IPS DF 4.7 (cell line): ENCODE measurements at regions not wholly inside any gene's neighbourhood (a gene's known extent, or its start where the extent isn't known, plus 50 kb on each side); places are given as distances from the start of the nearest gene placed in this dataset.
"Not testable (repeated sequence)": the region's sequence is repeated elsewhere in the genome, so short reads cannot be mapped to it uniquely, and the experiment has no call there.

ENCODE experiments used
- DNase-seq: peaks from one replicate; pipeline ENCODE4 v3.0.0-alpha.2; 2013; ENCODE audit warnings: low spot score; ENCODE audit errors: extremely low read depth

DNA sequence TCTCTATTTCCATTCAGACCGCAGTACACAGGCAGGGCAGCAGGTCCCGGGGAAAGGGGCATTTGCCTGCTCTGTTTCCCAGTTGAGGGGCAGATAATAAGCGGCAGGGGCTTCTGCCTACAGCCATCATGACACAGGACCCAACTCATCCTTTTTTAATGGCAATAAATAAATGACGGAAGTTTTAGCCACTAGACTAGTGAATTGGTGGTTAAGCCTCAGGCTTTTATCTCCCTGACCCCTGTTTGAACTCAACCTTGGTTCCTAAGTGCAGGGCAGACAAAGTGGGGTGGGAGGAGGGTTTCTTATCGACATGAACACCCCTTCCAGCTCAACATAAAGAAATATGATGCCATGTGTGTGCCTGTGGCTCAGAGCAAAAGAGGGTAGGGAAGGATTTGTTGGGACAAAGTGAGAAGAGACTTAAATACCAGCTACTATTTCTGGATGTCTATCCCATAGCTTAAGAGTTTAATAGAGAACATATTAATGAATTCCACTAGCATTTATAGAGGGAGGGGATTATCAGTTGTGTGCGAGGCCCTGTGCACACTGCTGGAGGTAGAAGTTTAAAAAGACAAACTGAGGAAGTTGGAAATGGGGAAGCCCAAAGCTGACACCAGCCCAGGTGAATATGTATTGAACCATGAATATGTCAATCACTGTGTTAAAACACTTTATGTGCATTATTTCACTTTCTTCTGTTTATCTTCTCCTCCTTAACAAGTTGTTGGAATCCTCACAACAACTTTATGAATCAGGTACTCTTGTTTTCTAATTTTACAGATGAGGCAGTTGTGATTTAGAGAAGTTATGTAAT is 939.4 kb downstream of the MCTP2 start:
- DNase-seq: no peak

DNA sequence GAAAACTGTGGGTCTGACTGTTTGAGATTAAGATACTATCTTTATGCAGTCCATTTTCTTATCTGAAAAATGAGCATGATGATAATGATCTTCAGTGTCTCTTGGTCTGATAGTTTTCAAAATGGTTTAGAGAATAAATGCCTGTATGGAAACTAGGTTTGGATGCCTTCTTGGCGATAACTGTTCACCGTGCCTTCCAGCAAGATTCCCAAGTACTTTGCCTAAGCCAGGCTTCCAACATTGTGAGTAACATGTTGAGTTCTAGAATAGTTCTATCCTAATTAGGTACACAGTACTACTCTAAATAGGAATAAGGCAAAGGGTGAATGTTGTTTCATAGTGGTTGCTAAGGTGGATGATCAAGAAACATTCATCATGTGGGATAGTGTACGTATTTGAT is 940.2 kb downstream of the MCTP2 start:
- no peak for DNase-seq

DNA sequence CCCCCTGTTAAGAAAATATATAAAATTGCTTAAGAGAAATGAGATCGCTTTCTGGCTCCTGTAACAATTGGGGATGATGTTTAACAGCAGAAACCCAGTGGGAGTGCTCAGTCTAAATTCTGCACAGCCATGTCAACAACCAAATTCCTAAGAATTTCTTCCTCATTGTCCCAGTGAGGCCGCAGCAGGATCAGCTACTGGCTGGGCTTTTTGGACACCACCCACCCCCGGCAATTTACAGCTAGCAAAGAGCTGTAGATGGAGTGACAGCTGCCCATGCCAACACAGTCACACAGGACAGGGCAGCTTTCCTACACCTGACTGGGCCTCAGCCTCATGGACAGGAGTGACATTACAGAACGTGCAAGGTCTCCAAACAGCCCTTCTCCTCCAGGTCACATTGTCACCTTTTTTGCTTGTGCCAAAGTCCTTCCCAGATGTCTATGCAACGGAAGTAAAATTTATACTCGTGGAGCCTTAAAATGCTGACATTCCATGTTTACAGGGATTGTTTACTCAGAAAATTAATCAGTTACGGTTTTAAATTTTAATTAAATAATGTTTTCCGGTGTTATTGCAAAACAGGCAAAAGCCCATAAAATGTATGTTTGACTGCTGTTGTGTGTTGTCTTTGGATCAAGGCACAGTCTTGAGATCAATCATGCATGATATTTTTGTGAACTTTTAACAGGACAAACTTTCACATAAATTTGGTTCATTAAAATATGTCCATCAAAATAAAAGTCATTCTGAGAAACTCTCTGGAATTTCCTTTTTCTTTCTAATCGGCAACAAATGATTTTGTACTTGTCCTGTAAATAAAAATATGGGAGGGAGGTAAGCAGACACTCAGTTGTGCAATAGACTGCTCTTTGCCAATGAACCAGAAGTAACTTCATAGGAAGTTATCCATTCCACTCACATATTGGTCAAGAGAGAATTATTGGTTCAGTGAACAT is 943.2 kb downstream of the MCTP2 start:
- DNase-seq: no peak

DNA sequence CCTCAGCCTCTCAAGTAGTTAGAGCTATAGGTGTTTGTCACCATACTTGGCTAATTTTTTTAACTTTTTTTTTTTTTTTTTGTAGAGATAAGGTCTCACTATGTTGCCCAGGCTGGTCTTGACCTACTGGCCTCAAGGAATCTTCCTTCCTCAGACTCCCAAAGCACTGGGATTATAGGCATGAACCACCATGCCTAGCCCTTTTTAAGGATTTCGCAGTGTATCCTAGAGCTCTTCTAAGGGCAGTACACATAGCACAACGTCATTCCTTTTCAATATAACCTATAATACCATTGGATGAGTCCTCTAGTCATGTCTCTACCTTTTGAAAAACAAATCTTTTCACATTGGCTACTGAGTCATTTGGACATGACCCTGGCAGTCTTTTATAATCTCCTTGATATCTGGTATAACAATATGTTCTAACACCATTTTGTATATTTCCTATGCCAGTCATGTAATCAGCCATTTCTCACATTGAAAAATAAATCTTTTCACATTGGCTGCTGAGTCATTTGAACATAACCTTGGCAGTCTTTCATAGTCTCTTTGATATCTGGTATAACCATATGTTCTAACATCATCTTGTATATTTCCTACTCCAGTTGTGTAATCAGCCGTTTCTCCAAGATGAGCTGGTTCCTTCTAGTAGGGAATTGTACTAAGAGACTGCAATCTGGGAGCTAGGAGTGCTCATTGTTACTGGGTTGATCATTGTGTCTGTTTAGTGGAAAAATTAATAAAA is 944.7 kb downstream of the MCTP2 start:
- DNase-seq: no peak

DNA sequence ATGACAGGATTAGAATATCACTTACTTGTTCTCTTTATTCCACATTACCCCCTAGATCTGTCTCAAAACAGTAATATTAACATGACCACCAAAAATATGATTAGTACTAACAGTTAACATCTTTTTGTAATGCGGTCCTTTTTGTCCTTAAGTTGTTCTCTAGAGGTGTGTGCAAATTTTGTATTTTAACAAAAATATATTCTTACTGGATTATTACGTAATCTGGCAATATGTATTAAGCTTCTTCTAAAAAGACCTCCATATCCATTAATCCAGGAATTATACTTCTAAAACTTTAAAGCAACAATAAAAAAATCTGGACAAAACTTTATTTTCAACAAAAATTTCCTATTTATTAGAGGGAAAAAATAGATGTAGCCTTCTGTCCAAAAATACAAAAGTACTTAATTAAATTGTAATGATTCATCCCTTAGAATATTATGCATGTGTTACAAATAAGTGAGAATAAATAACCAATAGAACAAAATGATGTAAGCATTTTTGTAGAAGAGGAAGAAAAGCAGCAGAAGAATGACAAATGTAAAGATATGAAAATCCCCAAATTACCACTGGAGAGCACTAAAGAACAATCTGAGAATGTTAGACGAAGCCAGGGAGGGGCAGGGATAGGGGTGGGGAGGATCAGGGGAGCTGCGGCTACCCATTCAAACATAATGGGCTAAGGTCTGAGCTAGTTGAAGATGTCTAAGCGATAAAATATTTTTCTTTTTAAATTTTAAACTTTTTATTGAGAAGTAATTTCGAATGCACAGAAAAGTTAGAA is 945.6 kb downstream of the MCTP2 start:
- no peak for DNase-seq

DNA sequence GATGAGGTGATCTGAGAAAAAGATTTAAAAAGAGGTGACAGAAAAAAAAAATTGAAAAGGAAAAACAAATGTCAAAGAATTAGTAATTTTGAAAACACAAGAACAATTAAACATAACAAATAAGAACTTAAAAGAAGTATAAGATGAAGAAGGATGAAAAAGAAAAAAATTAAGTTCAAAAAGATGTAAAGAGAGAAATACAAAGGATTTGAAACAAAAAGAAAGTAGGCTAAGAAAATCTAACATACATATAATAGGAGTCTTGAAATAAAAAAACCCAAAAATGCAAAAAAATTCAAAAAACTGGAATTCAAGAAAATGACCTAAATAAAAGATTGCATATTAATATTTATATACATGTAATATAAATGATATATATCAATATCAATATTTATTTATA is 949.2 kb downstream of the MCTP2 start:
- DNase-seq: no peak

DNA sequence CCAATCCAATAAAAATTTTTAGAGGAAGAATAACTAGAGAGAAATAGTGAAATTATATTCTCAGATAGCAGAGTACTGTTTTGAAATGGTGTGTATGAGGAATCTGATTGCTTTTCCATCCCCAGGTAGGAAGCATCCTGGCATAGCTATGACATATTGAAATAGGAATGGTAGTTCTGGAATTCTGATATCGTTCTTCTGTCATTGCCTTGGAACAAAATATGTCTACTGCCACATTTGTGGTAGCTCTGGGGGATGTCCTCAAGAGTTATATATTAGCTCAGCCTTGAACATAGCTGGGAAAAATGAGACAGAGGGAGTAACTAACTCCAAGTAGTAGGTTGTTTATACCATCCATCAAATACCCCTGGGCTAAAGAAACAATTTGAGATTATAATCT is 950.7 kb downstream of the MCTP2 start:
- DNase-seq: no peak

DNA sequence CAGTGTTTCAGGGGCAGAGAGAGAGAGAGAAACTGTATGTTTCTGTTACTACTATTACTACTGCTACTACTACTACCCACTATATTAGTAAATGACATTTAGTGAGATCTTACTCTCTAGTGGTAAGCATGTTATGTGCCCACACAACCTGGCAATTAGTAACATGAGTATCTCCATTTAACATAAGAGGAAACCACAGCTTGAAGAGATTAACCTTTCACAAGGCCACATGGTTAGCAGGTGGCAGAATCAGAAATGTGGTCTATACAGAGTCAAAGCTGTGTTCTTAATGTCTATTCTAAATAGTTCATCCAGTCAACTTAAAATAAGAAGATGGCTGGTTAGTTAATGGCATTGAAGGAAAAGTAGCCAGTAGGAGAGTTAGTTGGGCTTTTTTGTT is 961.6 kb downstream of the MCTP2 start:
- DNase-seq: no peak

DNA sequence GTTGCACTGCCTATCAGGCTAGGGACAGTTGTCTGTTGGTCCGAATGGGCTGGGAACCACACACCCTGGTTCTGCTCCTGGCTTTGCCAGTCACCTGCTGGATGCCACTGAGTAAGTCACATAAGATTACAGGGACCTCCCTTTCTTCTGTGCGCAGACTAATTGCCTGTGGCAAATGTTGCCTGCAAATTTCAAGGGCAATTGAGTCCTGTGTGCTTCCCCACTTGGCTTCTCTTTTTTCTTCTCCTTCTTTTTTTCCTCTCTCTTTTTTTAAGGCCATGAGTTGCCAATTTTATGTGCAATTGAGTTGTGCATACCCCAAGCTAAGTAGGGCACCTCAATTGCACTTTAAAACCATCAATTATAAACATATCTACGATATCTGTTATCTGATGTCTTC is 963.4 kb downstream of the MCTP2 start:
- no peak for DNase-seq

DNA sequence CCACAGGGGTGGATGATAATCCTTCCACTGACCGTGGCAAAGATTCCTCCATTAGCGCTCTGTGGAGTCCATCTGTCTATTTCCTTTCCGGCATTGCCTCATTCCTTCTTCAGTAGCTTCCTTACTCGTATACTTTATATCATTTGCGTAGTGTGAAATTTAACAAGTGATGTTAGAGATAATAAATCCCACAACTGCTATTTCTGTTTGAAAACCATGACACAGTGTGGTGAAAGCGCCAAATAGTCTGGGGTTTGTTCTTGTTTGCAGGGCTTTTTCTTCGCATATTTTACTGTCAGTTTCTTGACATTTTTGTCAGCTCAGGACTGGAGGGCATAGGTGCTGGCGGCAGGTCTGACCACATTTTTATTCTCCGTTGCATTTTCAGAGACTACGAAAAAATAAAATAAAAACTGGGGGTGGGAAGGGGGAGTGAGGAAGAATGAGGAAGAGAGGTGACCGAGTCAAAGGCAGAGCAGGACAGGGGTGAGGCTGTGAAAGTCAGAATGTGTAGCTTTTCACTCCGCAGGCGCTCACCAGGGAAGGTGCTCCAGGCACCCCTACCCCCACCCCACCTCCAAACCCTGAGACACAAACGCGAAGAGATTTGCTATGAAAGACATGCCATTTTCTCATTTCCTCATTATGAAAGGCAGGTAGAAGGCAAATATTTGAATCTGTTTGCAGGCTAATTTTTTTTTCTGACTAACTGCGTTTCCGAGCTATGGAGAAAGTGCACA is 965.0 kb downstream of the MCTP2 start:
- no peak for DNase-seq

DNA sequence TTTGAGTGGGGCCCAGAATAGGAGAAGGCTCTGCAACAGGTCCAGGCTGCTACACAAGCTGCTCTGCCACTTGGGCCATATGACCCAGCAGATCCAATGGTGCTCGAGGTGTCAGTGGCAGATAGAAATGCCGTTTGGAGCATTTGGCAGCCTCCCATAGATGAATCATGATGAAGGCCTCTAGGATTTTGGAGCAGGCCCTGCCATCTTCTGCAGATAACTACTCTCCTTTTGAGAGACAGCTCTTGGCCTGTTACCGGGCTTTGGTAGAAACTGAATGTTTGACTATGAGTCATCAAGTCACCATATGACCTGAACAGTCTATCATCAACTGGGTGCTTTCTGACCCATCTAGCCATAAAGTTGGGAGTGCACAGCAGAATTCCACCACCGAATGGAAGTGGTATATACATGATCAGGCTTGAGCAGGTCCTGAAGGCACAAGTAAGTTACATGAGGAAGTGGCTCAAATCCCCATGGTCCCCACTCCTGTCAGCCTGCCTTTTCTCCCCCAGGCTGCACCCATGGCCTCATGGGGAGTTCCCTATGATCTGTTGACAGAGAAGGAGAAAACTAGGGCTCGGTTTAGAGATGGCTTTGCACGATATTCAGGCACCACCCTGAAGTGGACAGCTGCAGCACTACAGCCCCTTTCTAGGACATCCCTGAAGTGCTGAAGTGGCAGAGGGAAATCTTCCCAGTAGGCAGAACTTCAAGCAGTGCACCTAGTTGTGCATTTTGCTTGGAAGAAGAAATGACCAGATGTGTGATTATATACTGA is 971.4 kb downstream of the MCTP2 start:
- no peak for DNase-seq

DNA sequence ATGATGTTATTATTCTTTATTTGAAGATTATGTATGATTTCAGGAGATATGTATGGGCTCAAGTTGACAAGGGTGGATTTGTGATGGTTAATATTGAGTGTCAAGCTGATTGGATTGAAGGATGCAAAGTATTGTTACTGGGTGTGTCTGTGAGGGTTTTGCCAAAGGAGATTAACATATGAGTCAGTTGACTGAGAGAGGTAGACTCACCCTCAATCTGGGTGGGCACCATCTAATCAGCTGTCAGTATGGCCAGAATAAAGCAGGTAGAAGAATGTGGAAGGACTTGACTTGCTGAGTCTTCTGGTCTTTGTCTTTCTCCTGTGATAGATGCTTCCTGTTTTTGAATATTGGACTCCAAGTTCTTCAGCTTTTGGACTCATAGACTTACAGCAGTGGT is 973.7 kb downstream of the MCTP2 start:
- DNase-seq: no peak

DNA sequence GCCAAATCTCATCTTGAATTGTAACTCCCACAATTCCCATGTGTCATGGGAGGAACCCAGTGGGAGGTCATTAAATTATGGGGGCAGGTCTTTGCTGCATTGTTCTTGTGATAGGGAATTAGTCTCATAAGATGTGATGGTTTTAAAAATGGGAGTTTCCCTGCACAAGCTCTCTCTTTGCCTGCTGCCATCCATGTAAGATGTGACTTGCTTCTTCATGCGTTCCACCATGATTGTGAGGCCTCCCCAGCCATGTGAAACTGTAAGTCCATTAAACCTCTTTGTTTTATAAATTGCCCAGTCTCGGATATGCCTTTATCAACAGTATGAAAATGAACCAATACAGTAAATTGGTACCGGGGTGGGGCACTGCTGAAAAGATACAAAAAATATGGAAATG is 974.5 kb downstream of the MCTP2 start:
- DNase-seq: not testable (repeated sequence)

DNA sequence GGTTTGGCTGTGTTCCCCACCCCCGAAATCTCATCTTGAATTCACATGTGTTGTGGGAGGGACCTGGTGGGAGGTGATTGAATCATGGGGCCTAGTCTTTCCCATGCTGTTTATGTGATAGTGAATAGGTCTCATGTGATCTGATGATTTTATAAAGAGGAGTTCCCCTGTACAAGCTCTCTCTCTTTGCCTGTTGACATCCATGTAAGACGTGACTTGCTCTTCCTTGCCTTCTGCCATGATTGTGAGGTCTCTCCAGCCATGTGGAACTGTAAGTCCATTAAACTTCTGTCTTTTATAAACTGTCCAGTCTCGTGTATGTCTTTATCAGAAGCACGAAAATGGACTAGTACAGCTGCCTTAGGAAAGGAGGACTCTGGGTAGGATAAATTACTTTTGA is 976.7 kb downstream of the MCTP2 start:
- no peak for DNase-seq

DNA sequence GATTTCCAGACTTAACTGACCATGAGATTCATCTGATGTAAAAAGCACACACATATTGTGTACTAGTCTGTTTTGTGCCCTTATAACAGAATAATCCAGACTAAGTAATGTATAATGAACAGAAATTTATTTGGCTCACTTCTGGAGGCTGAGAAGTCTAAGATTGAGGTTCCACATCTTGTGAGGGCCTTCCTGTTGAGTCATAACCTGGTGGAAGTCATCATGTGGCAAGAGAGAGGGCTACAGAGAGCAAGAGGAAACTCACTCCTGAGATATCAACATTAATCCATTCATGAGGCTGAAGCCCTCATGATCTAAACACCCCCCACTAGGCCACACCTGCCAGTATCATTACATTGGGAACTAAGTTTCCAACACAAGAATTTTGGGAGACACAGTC is 977.6 kb downstream of the MCTP2 start:
- no peak for DNase-seq

DNA sequence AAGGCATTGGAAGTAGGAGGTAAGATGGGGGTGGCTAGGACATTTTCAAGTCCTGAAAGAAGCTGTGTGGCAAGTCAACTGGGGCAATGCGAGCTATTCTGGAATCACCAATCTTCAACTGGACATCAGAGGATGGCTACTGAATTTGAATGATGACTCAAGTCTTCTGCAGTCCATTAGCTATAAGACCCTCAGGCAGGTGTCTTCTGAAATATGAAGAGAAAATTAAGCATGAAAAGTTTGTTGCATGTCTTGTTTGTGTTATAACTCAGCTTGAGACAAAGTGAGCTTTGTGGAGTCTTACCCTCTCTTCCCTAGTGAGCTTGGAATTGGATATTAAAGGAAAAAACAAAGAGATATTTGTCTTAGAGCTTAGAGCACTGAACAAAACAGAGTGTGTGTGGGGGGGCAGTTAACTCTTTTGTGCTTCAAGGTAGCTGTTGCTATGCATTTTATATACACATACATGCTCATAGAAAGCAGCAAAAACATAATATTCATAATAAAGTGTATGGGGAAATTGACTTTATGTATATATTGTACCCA is 979.1 kb downstream of the MCTP2 start:
- no peak for DNase-seq

DNA sequence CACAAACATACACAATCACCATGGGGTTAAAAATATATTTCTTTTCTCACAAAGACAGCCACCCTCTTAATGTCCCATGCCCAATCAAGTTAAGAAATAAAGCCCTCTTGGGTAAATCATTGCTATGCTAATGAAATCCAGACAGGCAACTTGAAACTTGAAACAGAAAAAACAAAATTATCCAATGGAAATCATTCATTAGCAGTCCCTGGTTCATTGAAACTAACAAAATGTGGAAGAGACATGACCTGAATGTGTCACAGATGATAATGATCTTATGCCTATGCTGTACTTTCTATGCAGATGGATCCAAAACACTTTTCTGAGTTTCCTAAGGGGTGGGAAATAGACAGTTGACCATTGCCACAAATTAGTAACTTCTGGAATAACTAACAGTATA is 983.7 kb downstream of the MCTP2 start:
- no peak for DNase-seq

DNA sequence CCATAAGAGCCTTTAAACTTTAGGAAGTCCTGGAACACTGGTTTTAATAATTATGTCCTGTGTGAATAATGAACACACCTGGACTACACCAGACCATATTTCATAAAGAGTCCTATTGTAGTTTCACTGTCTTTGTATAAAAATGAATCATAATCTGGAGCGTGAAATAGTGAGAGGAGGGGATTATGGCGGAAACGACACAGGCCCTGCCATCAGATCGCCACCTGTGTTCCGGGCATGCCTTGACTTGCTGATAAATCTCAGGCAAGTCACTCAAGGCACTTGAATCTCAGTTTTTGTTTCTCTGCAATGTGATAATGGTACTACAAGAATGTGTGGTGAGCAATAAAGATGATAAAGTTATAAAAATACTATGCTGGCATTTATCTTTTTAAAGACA is 995.5 kb downstream of the MCTP2 start:
- no peak for DNase-seq

DNA sequence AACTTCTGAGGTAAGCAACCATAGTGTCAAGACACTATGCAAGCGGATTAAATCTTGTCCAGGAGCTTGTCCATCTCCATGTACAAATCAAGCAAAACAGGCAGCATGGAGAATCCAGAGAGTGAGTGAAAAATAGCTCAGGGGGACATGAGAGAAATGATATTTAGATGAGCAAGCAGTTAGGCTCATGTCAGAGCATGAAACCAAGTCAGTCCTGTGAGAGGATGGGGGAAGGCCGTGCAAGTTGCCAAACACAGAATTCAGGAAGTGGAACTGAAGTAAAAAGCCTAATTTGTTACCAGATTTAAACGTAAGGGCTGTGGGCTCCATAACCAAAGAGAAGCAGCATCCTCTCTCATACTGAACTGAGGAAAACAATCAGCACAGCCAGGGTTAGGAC is 995.9 kb downstream of the MCTP2 start:
- no peak for DNase-seq
